ENCODE measurements at regions not wholly inside any gene's neighbourhood (a gene's known extent, or its start where the extent isn't known, plus 50 kb on each side); places are given as distances from the start of the nearest gene placed in this dataset.

DNA sequence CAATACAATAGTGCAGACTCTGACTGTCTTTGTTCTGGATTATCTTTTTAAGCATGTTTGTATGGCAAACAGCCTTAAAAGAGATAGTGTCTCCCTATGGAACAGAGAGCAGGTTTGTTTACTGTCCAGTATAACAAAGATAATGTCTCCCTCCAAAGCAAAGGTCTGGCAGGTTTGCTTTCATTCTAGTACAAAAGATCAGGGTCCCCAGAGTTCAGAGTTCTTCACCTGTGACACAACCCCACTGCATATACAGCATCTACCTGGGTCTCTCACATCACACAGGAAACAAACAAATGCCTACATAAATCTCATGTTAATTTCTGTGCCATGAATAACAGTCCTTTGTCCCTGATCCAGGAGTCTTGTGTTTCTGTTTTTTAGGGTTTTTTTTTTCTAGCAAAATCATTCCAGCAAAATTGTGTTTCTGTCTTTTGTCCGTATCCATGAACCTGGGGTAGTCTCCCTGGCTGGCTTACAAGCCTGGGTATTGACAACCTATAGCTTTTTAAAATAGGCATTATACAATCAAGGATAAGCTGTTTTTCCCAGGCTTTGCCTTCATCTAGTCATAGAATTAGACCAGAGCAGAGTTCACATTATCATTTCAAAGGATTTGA lies 89.4 kb upstream of the PTBP2 start:
- no peaks in the 10 kb centered on the region for H3K9me3 ChIP-seq (replicated peaks; ENCODE audit: control insufficient read depth, insufficient read depth, low read length)
- no peaks in the 10 kb centered on the region for H3K27me3 ChIP-seq (ENCODE audit: control insufficient read depth in 2 of 2, insufficient read depth in 2 of 2, low read length in 2 of 2)
- no peak overlapping the region for H3K4me3 ChIP-seq (replicated peaks in 1 of 3; ENCODE audit: insufficient read depth in 1 of 3, low read depth in 1 of 3, low read length in 3 of 3)
- H3K4me2 ChIP-seq (ENCODE audit: insufficient read depth, low read length) = no peak overlapping the region
- no peaks in the 10 kb centered on the region for H3K79me2 ChIP-seq (ENCODE audit: control insufficient read depth, insufficient read depth, low read length)
- no peak overlapping the region for H3K27ac ChIP-seq (ENCODE audit: insufficient read depth, low read depth, low read length)
- H2AFZ ChIP-seq (ENCODE audit: low read depth, low read length) = no peak overlapping the region
- FAIRE-seq = no peak
- POLR2A ChIA-PET = no interaction called here
- TF ChIP-seq EZH2 (IDR thresholded peaks at IDR 0.05; ENCODE audit: borderline replicate concordance, low read depth, low read length, severe bottlenecking) (no peak), FOS (IDR thresholded peaks at IDR 0.05; ENCODE audit: borderline replicate concordance, insufficient read depth, low read length) (no peak), JUN (IDR thresholded peaks at IDR 0.05; ENCODE audit: borderline replicate concordance, insufficient read depth, insufficient read length, low read depth) (no peak), POLR2AphosphoS5 (IDR thresholded peaks at IDR 0.05; ENCODE audit: insufficient read depth, low read depth, low read length) (no peak), MAX (IDR thresholded peaks at IDR 0.05; ENCODE audit: insufficient read depth, insufficient read length) (no peak), MYC (IDR thresholded peaks at IDR 0.05; ENCODE audit: low read depth, low read length) (no peak), POLR2A (IDR thresholded peaks at IDR 0.05; ENCODE audit: low read depth, low read length) (no peak), GATA2 (IDR thresholded peaks at IDR 0.05; ENCODE audit: insufficient read depth, insufficient read length, low read depth, low read length) (no peak)
- TF ChIP-seq, protein P1, sequence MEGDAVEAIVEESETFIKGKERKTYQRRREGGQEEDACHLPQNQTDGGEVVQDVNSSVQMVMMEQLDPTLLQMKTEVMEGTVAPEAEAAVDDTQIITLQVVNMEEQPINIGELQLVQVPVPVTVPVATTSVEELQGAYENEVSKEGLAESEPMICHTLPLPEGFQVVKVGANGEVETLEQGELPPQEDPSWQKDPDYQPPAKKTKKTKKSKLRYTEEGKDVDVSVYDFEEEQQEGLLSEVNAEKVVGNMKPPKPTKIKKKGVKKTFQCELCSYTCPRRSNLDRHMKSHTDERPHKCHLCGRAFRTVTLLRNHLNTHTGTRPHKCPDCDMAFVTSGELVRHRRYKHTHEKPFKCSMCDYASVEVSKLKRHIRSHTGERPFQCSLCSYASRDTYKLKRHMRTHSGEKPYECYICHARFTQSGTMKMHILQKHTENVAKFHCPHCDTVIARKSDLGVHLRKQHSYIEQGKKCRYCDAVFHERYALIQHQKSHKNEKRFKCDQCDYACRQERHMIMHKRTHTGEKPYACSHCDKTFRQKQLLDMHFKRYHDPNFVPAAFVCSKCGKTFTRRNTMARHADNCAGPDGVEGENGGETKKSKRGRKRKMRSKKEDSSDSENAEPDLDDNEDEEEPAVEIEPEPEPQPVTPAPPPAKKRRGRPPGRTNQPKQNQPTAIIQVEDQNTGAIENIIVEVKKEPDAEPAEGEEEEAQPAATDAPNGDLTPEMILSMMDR (IDR thresholded peaks at IDR 0.05; ENCODE audit: extremely low read depth in 1 of 2, insufficient read depth in 1 of 2, low read depth in 1 of 2, low read length in 2 of 2) = no peak
- H4K20me1 ChIP-seq (replicated peaks; ENCODE audit: control insufficient read depth, extremely low read depth, insufficient read depth, low read length) = no peaks in the 10 kb centered on the region
- H3K9ac ChIP-seq (replicated peaks; ENCODE audit: extremely low read depth, insufficient read depth, low read length) = no peak overlapping the region
- no peaks in the 10 kb centered on the region for H3K9me1 ChIP-seq (replicated peaks; ENCODE audit: control insufficient read depth, extremely low read depth, insufficient read depth, low read length)
- no TSS peak for BruUV-seq (replicated peaks)
- CTCF ChIA-PET = interaction anchor here (2.0 kb wide), 1 partner anchor 12 kb away, joined by 4 read pairs; no protein-coding TSS in a partner anchor
- dilution Hi-C loops (cut with MboI; ENCODE audit: extremely low pct_ligation_motif_present, low sequenced_read_pairs) (no loop called here), intact Hi-C loops (cut with micrococcal nuclease) (no loop called here)
- no peaks in the 10 kb centered on the region for H3K36me3 ChIP-seq (ENCODE audit: control insufficient read depth in 2 of 2, extremely low read depth in 1 of 2, insufficient read depth in 2 of 2, low read length in 2 of 2)
- H3K4me1 ChIP-seq (ENCODE audit: control insufficient read depth, extremely low read depth, insufficient read depth, low read length) = no peaks in the 10 kb centered on the region
- no peak for DNase-seq (ENCODE audit: low read depth, low spot score)

Measured in endothelial cell of umbilical vein (primary cell).